ENCODE measurements at regions not wholly inside any gene's neighbourhood (a gene's known extent, or its start where the extent isn't known, plus 50 kb on each side); places are given as distances from the start of the nearest gene placed in this dataset.

DNA sequence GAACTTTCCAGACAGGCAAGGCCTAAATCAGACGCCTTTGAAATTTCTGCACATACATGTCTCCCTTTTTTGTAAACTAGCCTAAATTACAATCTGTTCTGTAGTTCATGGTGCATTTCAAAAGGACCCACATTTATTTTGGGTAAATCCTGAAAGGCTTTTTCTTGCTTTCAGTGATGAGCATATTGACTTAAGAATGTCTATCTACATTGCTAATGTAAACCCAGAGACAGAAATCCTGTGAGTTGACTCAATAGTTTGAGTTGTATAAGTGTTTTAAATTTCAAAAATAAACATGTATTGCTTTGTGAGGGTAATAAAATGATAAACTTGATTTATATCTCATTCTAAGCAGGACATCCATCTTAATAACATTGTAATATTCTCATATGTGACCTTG, 977.0 kb upstream of the NR2F2 start:
- DNase-seq, result no peak
- CTCF ChIA-PET, result no interaction called here
- no peak overlapping the region for H3K27ac Mint-ChIP-seq (ENCODE audit: unreplicated experiment)
- no peak for TF ChIP-seq CTCF (IDR thresholded peaks at IDR 0.05; ENCODE audit: unreplicated experiment)
- no peaks in the 10 kb centered on the region for H3K4me1 Mint-ChIP-seq (ENCODE audit: low read depth, unreplicated experiment)
- intact Hi-C loops (cut with micrococcal nuclease; ENCODE audit: unreplicated experiment), result no loop called here
- H3K27me3 Mint-ChIP-seq (ENCODE audit: unreplicated experiment), result no peaks in the 10 kb centered on the region
- no peaks in the 10 kb centered on the region for H3K36me3 Mint-ChIP-seq (ENCODE audit: insufficient read depth, unreplicated experiment)
- H3K9me3 Mint-ChIP-seq (ENCODE audit: low read depth, unreplicated experiment), result peaks cover 3% of the 10 kb centered on the region
- H3K4me3 Mint-ChIP-seq (ENCODE audit: low read depth, unreplicated experiment), result no peak overlapping the region
- no TSS peak for BruUV-seq (replicated peaks)

- CTCF ChIA-PET, result no interaction called here
- no peaks in the 10 kb centered on the region for H3K36me3 Mint-ChIP-seq (ENCODE audit: insufficient read depth, unreplicated experiment)
- intact Hi-C loops (cut with micrococcal nuclease; ENCODE audit: unreplicated experiment), result no loop called here
- BruUV-seq (replicated peaks), result no TSS peak
- H3K4me3 Mint-ChIP-seq (ENCODE audit: low read depth, unreplicated experiment), result no peak overlapping the region
- no peaks in the 10 kb centered on the region for H3K4me1 Mint-ChIP-seq (ENCODE audit: low read depth, unreplicated experiment)
- H3K27ac Mint-ChIP-seq (ENCODE audit: unreplicated experiment), result no peak overlapping the region
- no peak for DNase-seq
- H3K9me3 Mint-ChIP-seq (ENCODE audit: low read depth, unreplicated experiment), result peaks cover 6% of the 10 kb centered on the region
- no peaks in the 10 kb centered on the region for H3K27me3 Mint-ChIP-seq (ENCODE audit: unreplicated experiment)
- no peak for TF ChIP-seq CTCF (IDR thresholded peaks at IDR 0.05; ENCODE audit: unreplicated experiment)
These were observed 970.5 kb upstream of the NR2F2 start for GRCh38 chr15:95359966-95360365.

- H3K27ac Mint-ChIP-seq (ENCODE audit: unreplicated experiment), result no peak overlapping the region
- TF ChIP-seq CTCF (IDR thresholded peaks at IDR 0.05; ENCODE audit: unreplicated experiment), result no peak
- BruUV-seq (replicated peaks), result no TSS peak
- H3K4me1 Mint-ChIP-seq (ENCODE audit: low read depth, unreplicated experiment), result no peaks in the 10 kb centered on the region
- peaks cover 6% of the 10 kb centered on the region for H3K9me3 Mint-ChIP-seq (ENCODE audit: low read depth, unreplicated experiment)
- H3K27me3 Mint-ChIP-seq (ENCODE audit: unreplicated experiment), result no peaks in the 10 kb centered on the region
- no peaks in the 10 kb centered on the region for H3K36me3 Mint-ChIP-seq (ENCODE audit: insufficient read depth, unreplicated experiment)
- DNase-seq, result no peak
- no peak overlapping the region for H3K4me3 Mint-ChIP-seq (ENCODE audit: low read depth, unreplicated experiment)
- CTCF ChIA-PET, result no interaction called here
- intact Hi-C loops (cut with micrococcal nuclease; ENCODE audit: unreplicated experiment), result no loop called here
These were observed 968.2 kb upstream of the NR2F2 start for GRCh38 chr15:95362306-95362705.

GRCh38 chr15:95363646-95364045, 966.9 kb upstream of the NR2F2 start:
- no peak overlapping the region for H3K4me3 Mint-ChIP-seq (ENCODE audit: low read depth, unreplicated experiment)
- no peaks in the 10 kb centered on the region for H3K27me3 Mint-ChIP-seq (ENCODE audit: unreplicated experiment)
- H3K4me1 Mint-ChIP-seq (ENCODE audit: low read depth, unreplicated experiment), result no peaks in the 10 kb centered on the region
- intact Hi-C loops (cut with micrococcal nuclease; ENCODE audit: unreplicated experiment), result no loop called here
- H3K36me3 Mint-ChIP-seq (ENCODE audit: insufficient read depth, unreplicated experiment), result no peaks in the 10 kb centered on the region
- no peak for DNase-seq
- TF ChIP-seq CTCF (IDR thresholded peaks at IDR 0.05; ENCODE audit: unreplicated experiment), result no peak
- H3K9me3 Mint-ChIP-seq (ENCODE audit: low read depth, unreplicated experiment), result peaks cover 3% of the 10 kb centered on the region
- CTCF ChIA-PET, result interaction anchor here (0.7 kb wide), 1 partner anchor 71 kb away, joined by 3 read pairs; no protein-coding TSS in a partner anchor
- no TSS peak for BruUV-seq (replicated peaks)
- no peak overlapping the region for H3K27ac Mint-ChIP-seq (ENCODE audit: unreplicated experiment)

Data from Calu3 (cell line).